Parathyroid adenoma (tissue), 2 donors: ENCODE measurements at regions not wholly inside any gene's neighbourhood (a gene's known extent, or its start where the extent isn't known, plus 50 kb on each side); places are given as distances from the start of the nearest gene placed in this dataset.

Experiments used
- H2AFZ ChIP-seq: fragments of 300-600 bp; sonication (generic); one replicate; pipeline ENCODE4 v1.7.0; 2017; ENCODE audit warnings: antibody characterized with exemption, mild to moderate bottlenecking
- H3K27ac ChIP-seq: fragments of 300-600 bp; sonication (generic); one replicate; pipeline ENCODE4 v1.7.0; 2017
- H3K27me3 ChIP-seq: fragments of 300-600 bp; sonication (generic); one replicate; pipeline ENCODE4 v1.7.0; 2017; ENCODE audit warnings: low read length; ENCODE audit not compliant: control insufficient read depth, insufficient read depth
- H3K36me3 ChIP-seq: fragments of 300-600 bp; sonication (generic); one replicate; pipeline ENCODE4 v1.7.0; 2017; ENCODE audit warnings: low read length; ENCODE audit not compliant: control insufficient read depth, insufficient read depth
- H3K4me1 ChIP-seq: fragments of 300-600 bp; sonication (generic); one replicate; pipeline ENCODE4 v1.7.0; 2017; ENCODE audit warnings: control low read depth
- H3K4me2 ChIP-seq: fragments of 300-600 bp; sonication (generic); one replicate; pipeline ENCODE4 v1.7.0; 2017; ENCODE audit warnings: low read length
- H3K4me3 ChIP-seq: fragments of 300-600 bp; sonication (generic); one replicate; pipeline ENCODE4 v1.7.0; 2017; ENCODE audit warnings: low read depth, low read length
- H3K79me2 ChIP-seq: fragments of 300-600 bp; sonication (generic); one replicate; pipeline ENCODE4 v1.7.0; 2017; ENCODE audit warnings: control low read depth
- H3K9ac ChIP-seq: fragments of 300-600 bp; sonication (generic); one replicate; pipeline ENCODE4 v1.7.0; 2017; ENCODE audit warnings: mild to moderate bottlenecking
- H3K9me3 ChIP-seq: fragments of 300-600 bp; sonication (generic); one replicate; pipeline ENCODE4 v1.7.0; 2017; ENCODE audit warnings: low read length; ENCODE audit not compliant: control insufficient read depth
- TF ChIP-seq, protein P1 (sequence below): fragments of 300-600 bp; sonication (generic); IDR thresholded peaks from one replicate; pipeline ENCODE4 v1.7.0; 2017; ENCODE audit warnings: antibody characterized with exemption, mild to moderate bottlenecking
- donor health status: primary hyperparathyroidism.

- H3K9me3 ChIP-seq: no peaks in the 10 kb centered on the region
- no peak overlapping the region for H3K27ac ChIP-seq
- no peaks in the 10 kb centered on the region for H3K36me3 ChIP-seq
- H2AFZ ChIP-seq: no peak overlapping the region
- TF ChIP-seq, protein P1, sequence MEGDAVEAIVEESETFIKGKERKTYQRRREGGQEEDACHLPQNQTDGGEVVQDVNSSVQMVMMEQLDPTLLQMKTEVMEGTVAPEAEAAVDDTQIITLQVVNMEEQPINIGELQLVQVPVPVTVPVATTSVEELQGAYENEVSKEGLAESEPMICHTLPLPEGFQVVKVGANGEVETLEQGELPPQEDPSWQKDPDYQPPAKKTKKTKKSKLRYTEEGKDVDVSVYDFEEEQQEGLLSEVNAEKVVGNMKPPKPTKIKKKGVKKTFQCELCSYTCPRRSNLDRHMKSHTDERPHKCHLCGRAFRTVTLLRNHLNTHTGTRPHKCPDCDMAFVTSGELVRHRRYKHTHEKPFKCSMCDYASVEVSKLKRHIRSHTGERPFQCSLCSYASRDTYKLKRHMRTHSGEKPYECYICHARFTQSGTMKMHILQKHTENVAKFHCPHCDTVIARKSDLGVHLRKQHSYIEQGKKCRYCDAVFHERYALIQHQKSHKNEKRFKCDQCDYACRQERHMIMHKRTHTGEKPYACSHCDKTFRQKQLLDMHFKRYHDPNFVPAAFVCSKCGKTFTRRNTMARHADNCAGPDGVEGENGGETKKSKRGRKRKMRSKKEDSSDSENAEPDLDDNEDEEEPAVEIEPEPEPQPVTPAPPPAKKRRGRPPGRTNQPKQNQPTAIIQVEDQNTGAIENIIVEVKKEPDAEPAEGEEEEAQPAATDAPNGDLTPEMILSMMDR: no peak
- no peaks in the 10 kb centered on the region for H3K79me2 ChIP-seq
- H3K4me3 ChIP-seq: no peak overlapping the region
- no peak overlapping the region for H3K4me2 ChIP-seq
- H3K27me3 ChIP-seq: no peaks in the 10 kb centered on the region
- no peak overlapping the region for H3K9ac ChIP-seq
- no peaks in the 10 kb centered on the region for H3K4me1 ChIP-seq
These were observed 107.0 kb downstream of the SHOX2 start for GRCh38 chr3:157999246-157999645.

DNA sequence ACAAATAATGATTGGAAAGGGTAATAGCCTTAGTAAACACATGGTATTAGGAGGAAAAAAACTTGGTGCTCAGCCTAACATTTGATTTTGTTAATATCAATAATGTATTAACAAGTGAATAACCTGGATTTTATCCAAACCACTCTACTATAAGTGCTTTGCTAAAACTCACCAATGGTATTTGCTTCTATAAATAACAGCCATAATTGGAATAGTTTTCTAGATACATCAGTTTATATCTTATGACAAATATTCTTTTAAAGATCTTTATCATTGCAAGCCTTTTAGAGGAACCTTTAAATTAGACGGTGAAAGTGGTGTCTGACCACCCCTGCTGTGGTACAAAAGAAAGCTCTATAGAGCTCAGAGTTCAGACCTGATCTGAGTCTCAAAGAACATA is 123.9 kb downstream of the SHOX2 start:
- Histone ChIP-seq H3K4me2 (no peak overlapping the region), H3K27me3 (no peaks in the 10 kb centered on the region), H3K9ac (no peak overlapping the region), H3K4me3 (no peak overlapping the region), H3K79me2 (no peaks in the 10 kb centered on the region), H3K9me3 (no peaks in the 10 kb centered on the region), H3K36me3 (no peaks in the 10 kb centered on the region), H2AFZ (no peak overlapping the region), H3K27ac (no peak overlapping the region), H3K4me1 (no peaks in the 10 kb centered on the region)
- TF ChIP-seq, protein P1: no peak

GRCh38 chr3:157981819-157982218 is 124.4 kb downstream of the SHOX2 start:
- Histone ChIP-seq H3K9ac (no peak overlapping the region), H3K27ac (no peak overlapping the region), H3K9me3 (no peaks in the 10 kb centered on the region), H3K4me2 (no peak overlapping the region), H3K79me2 (no peaks in the 10 kb centered on the region), H3K4me3 (no peak overlapping the region), H3K4me1 (no peaks in the 10 kb centered on the region), H3K36me3 (no peaks in the 10 kb centered on the region), H2AFZ (no peak overlapping the region), H3K27me3 (no peaks in the 10 kb centered on the region)
- TF ChIP-seq, protein P1: no peak

GRCh38 chr3:157979022-157979421 is 127.2 kb downstream of the SHOX2 start:
- H3K4me1 ChIP-seq: no peaks in the 10 kb centered on the region
- H3K79me2 ChIP-seq: no peaks in the 10 kb centered on the region
- no peaks in the 10 kb centered on the region for H3K36me3 ChIP-seq
- no peak overlapping the region for H2AFZ ChIP-seq
- no peak overlapping the region for H3K4me2 ChIP-seq
- no peaks in the 10 kb centered on the region for H3K27me3 ChIP-seq
- H3K27ac ChIP-seq: no peak overlapping the region
- H3K9ac ChIP-seq: no peak overlapping the region
- H3K4me3 ChIP-seq: no peak overlapping the region
- TF ChIP-seq, protein P1: no peak
- H3K9me3 ChIP-seq: no peaks in the 10 kb centered on the region

DNA sequence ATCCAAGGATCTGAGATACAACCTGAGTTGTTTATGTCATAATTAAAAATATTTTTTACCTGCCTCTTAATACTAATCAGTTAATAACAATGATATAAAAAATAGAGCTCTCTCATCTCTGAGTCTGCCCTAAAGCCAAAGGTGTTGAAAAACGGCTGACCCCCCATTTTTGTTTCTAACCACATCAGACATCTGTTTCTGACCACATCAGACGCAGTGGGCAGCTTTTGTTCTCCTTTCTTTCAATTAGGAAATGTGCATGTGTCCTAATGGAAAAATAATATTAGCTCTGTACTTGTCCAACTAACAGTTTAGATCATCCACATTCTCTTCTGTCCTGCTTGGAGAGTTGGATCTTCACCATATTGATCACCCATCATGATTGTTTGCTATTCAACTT is 144.6 kb downstream of the SHOX2 start:
- H3K27ac ChIP-seq: no peak overlapping the region
- H3K4me3 ChIP-seq: no peak overlapping the region
- no peaks in the 10 kb centered on the region for H3K36me3 ChIP-seq
- TF ChIP-seq, protein P1: no peak
- no peak overlapping the region for H2AFZ ChIP-seq
- H3K4me1 ChIP-seq: no peaks in the 10 kb centered on the region
- H3K27me3 ChIP-seq: no peaks in the 10 kb centered on the region
- no peaks in the 10 kb centered on the region for H3K9me3 ChIP-seq
- H3K4me2 ChIP-seq: no peak overlapping the region
- no peaks in the 10 kb centered on the region for H3K79me2 ChIP-seq
- no peak overlapping the region for H3K9ac ChIP-seq
